ENCODE measurements at regions not wholly inside any gene's neighbourhood (a gene's known extent, or its start where the extent isn't known, plus 50 kb on each side); places are given as distances from the start of the nearest gene placed in this dataset.

GRCh38 chr9:29775491-29775890 is 2202.2 kb upstream of the C9orf72 start:
- Histone ChIP-seq H3K27me3 (ENCODE audit: insufficient read depth, low read length) (no peaks in the 10 kb centered on the region), H3K9ac (ENCODE audit: extremely low read depth, insufficient read length, low read length) (no peak overlapping the region), H3K23me2 (ENCODE audit: insufficient read length, low read depth, low read length, poor library complexity, severe bottlenecking) (no peaks in the 10 kb centered on the region), H3K4me2 (ENCODE audit: insufficient read depth, insufficient read length, low read length) (no peak overlapping the region), H3K27ac (ENCODE audit: insufficient read length, low read depth, low read length) (no peak overlapping the region), H2AFZ (ENCODE audit: low read length) (no peak overlapping the region), H3K79me2 (ENCODE audit: insufficient read depth, low read length) (no peaks in the 10 kb centered on the region), H4K91ac (ENCODE audit: insufficient read length, low read depth, low read length) (no peak overlapping the region), H4K20me1 (ENCODE audit: control insufficient read depth, insufficient read depth, insufficient read length) (no peaks in the 10 kb centered on the region), H3K9me3 (ENCODE audit: control insufficient read depth, low read depth, low read length) (no peaks in the 10 kb centered on the region), H2BK20ac (ENCODE audit: low read depth, low read length, poor library complexity, severe bottlenecking) (no peak overlapping the region), H2BK120ac (ENCODE audit: low read depth, low read length, poor library complexity, severe bottlenecking) (no peak overlapping the region), H4K5ac (ENCODE audit: insufficient read length, low read depth, low read length) (no peak overlapping the region), H3K23ac (ENCODE audit: insufficient read length, low read depth, low read length) (no peak overlapping the region), H2BK15ac (ENCODE audit: low read depth, low read length) (no peak overlapping the region), H3T11ph (ENCODE audit: low read length) (no peak overlapping the region), H3K18ac (ENCODE audit: insufficient read length, low read depth, low read length) (no peak overlapping the region), H3K14ac (ENCODE audit: insufficient read depth, low read length) (no peak overlapping the region), H4K8ac (replicated peaks; ENCODE audit: insufficient read length, low read depth, low read length) (no peak overlapping the region), H2BK12ac (ENCODE audit: insufficient read length, low read depth, low read length) (no peak overlapping the region), H3K79me1 (ENCODE audit: insufficient read depth, low read depth, low read length, poor library complexity, severe bottlenecking) (no peaks in the 10 kb centered on the region), H2AK5ac (ENCODE audit: insufficient read length, low read length) (no peak overlapping the region), H3K56ac (ENCODE audit: insufficient read length, low read depth, low read length) (no peak overlapping the region), H3K4me1 (ENCODE audit: insufficient read depth, low read length) (no peaks in the 10 kb centered on the region), H2BK5ac (ENCODE audit: insufficient read length, low read length) (no peak overlapping the region), H3K4ac (ENCODE audit: low read depth, low read length) (no peak overlapping the region)
- no peak for TF ChIP-seq CTCF (conservative IDR thresholded peaks at IDR 0.05)
- H3K4me3 Mint-ChIP-seq = no peak overlapping the region
- H3K4me1 Mint-ChIP-seq = no peaks in the 10 kb centered on the region; a peak in 2 of 4 replicates
- no peaks in the 10 kb centered on the region for H3K36me3 Mint-ChIP-seq (ENCODE audit: insufficient read depth in 1 of 3, low read depth in 3 of 3)
- DNase-seq = no peak
- no peaks in the 10 kb centered on the region for H3K9me3 Mint-ChIP-seq
- no peak overlapping the region for H3K27ac Mint-ChIP-seq
- no peaks in the 10 kb centered on the region for H3K27me3 Mint-ChIP-seq (ENCODE audit: low read depth)
- no CpG with 5 or more reads among the region's 5 CpGs for WGBS (ENCODE audit: extremely low coverage, insufficient read length, low lambda C conversion rate)

All from H9 (cell line).